ENCODE measurements at regions not wholly inside any gene's neighbourhood (a gene's known extent, or its start where the extent isn't known, plus 50 kb on each side); places are given as distances from the start of the nearest gene placed in this dataset.

DNA sequence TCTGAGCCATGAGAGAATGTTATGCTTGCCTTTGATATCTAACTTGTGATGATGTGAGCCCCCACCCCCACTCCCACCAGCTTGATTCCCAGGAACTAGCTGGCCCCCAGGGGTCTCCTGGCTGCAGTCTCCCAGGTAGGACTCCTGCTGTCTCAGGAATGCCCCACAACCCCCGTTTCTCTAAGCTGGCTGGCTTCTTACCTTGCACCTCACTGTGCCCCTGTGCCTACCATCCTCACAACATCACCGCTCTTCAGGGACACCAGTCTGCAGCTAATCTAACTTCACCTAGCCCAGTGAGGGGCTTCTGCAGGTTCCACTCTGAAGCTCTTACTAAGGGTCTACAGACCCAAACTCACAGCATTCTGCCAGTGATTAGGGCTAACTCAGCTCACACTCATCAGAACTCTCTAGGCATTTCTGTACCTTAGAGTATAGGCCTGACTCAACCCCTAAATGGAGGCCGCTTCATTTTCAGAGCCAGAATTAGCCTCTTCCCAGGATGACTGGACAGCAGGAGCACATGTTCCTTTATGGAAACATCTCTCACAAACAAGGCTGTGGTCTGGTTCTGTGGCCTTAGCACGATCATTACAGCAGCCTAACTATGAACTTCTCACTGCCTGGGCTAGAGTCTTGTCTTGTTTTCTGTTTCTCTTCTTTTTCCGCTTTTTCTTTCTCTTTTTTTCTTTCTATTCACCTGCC is 72.8 kb upstream of the IFNG-AS1 start:
- Histone ChIP-seq H3K27ac (ENCODE audit: extremely low read depth, low read depth, low read length) (no peak overlapping the region), H3K4me3 (ENCODE audit: low read depth, low read length) (no peak overlapping the region), H3K9me3 (ENCODE audit: control insufficient read depth, insufficient read depth, low read depth, low read length) (no peaks in the 10 kb centered on the region), H3K36me3 (ENCODE audit: control insufficient read depth in 2 of 2, insufficient read depth in 1 of 2, low read length in 2 of 2) (no peaks in the 10 kb centered on the region), H3K4me1 (ENCODE audit: control insufficient read depth, insufficient read depth, low read length) (no peaks in the 10 kb centered on the region; the same call in 1 of the 2 replicates)
- ChIA-PET CTCF (interaction anchor here (0.9 kb wide), 1 partner anchor 22 kb away, joined by 3 read pairs; no protein-coding TSS in a partner anchor), POLR2A (no interaction called here)
- peak; percentile 25; the same call in 1 of the 2 replicates for TF ChIP-seq GLIS1 (tag by site-specific recombination; IDR thresholded peaks at IDR 0.05)
- TF ChIP-seq, protein P1, sequence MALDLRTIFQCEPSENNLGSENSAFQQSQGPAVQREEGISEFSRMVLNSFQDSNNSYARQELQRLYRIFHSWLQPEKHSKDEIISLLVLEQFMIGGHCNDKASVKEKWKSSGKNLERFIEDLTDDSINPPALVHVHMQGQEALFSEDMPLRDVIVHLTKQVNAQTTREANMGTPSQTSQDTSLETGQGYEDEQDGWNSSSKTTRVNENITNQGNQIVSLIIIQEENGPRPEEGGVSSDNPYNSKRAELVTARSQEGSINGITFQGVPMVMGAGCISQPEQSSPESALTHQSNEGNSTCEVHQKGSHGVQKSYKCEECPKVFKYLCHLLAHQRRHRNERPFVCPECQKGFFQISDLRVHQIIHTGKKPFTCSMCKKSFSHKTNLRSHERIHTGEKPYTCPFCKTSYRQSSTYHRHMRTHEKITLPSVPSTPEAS (tag by site-specific recombination; IDR thresholded peaks at IDR 0.05), result no peak
- no peak for TF ChIP-seq ZNF426 (tag by site-specific recombination; IDR thresholded peaks at IDR 0.05)
- no peak for TF ChIP-seq ZNF23 (tag by site-specific recombination; IDR thresholded peaks at IDR 0.05; ENCODE audit: borderline replicate concordance)
- TF ChIP-seq, protein P2, sequence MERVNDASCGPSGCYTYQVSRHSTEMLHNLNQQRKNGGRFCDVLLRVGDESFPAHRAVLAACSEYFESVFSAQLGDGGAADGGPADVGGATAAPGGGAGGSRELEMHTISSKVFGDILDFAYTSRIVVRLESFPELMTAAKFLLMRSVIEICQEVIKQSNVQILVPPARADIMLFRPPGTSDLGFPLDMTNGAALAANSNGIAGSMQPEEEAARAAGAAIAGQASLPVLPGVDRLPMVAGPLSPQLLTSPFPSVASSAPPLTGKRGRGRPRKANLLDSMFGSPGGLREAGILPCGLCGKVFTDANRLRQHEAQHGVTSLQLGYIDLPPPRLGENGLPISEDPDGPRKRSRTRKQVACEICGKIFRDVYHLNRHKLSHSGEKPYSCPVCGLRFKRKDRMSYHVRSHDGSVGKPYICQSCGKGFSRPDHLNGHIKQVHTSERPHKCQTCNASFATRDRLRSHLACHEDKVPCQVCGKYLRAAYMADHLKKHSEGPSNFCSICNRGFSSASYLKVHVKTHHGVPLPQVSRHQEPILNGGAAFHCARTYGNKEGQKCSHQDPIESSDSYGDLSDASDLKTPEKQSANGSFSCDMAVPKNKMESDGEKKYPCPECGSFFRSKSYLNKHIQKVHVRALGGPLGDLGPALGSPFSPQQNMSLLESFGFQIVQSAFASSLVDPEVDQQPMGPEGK (tag by site-specific recombination; IDR thresholded peaks at IDR 0.05), result no peak
- TF ChIP-seq, protein P3, sequence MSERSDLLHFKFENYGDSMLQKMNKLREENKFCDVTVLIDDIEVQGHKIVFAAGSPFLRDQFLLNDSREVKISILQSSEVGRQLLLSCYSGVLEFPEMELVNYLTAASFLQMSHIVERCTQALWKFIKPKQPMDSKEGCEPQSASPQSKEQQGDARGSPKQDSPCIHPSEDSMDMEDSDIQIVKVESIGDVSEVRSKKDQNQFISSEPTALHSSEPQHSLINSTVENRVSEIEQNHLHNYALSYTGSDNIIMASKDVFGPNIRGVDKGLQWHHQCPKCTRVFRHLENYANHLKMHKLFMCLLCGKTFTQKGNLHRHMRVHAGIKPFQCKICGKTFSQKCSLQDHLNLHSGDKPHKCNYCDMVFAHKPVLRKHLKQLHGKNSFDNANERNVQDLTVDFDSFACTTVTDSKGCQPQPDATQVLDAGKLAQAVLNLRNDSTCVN (tag by site-specific recombination; optimal IDR thresholded peaks at IDR 0.05), result no peak
- TF ChIP-seq ZNF211 (tag by site-specific recombination; IDR thresholded peaks at IDR 0.05; ENCODE audit: low read depth), result no peak
- TF ChIP-seq, protein P4, sequence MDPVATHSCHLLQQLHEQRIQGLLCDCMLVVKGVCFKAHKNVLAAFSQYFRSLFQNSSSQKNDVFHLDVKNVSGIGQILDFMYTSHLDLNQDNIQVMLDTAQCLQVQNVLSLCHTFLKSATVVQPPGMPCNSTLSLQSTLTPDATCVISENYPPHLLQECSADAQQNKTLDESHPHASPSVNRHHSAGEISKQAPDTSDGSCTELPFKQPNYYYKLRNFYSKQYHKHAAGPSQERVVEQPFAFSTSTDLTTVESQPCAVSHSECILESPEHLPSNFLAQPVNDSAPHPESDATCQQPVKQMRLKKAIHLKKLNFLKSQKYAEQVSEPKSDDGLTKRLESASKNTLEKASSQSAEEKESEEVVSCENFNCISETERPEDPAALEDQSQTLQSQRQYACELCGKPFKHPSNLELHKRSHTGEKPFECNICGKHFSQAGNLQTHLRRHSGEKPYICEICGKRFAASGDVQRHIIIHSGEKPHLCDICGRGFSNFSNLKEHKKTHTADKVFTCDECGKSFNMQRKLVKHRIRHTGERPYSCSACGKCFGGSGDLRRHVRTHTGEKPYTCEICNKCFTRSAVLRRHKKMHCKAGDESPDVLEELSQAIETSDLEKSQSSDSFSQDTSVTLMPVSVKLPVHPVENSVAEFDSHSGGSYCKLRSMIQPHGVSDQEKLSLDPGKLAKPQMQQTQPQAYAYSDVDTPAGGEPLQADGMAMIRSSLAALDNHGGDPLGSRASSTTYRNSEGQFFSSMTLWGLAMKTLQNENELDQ (tag by site-specific recombination; IDR thresholded peaks at IDR 0.05; ENCODE audit: low read depth), result no peak

DNA sequence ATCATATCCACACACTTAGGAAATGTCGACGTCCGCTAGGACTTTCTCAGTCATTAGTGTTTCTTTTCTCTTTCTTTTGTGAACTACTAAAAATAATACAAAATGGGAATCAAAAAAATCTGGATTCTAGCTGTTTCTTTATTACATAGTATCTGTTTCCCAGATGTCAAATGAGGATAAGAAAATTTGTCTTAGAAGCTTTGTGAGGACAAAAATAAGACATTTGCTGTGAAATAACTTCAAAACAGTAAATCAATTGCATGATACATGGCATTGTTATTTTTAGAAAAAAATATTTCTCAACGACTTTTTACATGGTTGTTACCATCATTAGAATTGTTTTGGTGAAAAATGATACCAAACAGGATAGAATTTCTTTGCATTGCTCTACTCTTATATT is 71.4 kb upstream of the IFNG-AS1 start:
- Histone ChIP-seq H3K36me3 (ENCODE audit: control insufficient read depth in 2 of 2, insufficient read depth in 1 of 2, low read length in 2 of 2) (no peaks in the 10 kb centered on the region), H3K27ac (ENCODE audit: extremely low read depth, low read depth, low read length) (no peak overlapping the region), H3K4me1 (ENCODE audit: control insufficient read depth, insufficient read depth, low read length) (no peaks in the 10 kb centered on the region; the same call in 1 of the 2 replicates), H3K9me3 (ENCODE audit: control insufficient read depth, insufficient read depth, low read depth, low read length) (no peaks in the 10 kb centered on the region), H3K4me3 (ENCODE audit: low read depth, low read length) (no peak overlapping the region)
- POLR2A ChIA-PET, result no interaction called here
- CTCF ChIA-PET, result interaction anchor here (0.6 to 1.5 kb wide), 3 partner anchors 9 to 547 kb away, joined by 3 read pairs; no protein-coding TSS in a partner anchor
- TF ChIP-seq ZNF391 (tag by site-specific recombination; IDR thresholded peaks at IDR 0.05; ENCODE audit: borderline replicate concordance, low read depth) (no peak), MEIS1 (CRISPR knock-in tag; IDR thresholded peaks at IDR 0.05; ENCODE audit: borderline replicate concordance) (no peak), ZNF2 (tag by site-specific recombination; IDR thresholded peaks at IDR 0.05) (no peak), GLI2 (tag by site-specific recombination; IDR thresholded peaks at IDR 0.05; ENCODE audit: borderline replicate concordance, low read depth) (no peak), ZNF202 (tag by site-specific recombination; IDR thresholded peaks at IDR 0.05; ENCODE audit: borderline replicate concordance) (no peak), ZNF621 (tag by site-specific recombination; IDR thresholded peaks at IDR 0.05) (no peak), ZFP37 (tag by site-specific recombination; IDR thresholded peaks at IDR 0.05) (no peak), SETDB1 (IDR thresholded peaks at IDR 0.05; ENCODE audit: insufficient read length, low read length) (no peak)
- TF ChIP-seq, protein P5, sequence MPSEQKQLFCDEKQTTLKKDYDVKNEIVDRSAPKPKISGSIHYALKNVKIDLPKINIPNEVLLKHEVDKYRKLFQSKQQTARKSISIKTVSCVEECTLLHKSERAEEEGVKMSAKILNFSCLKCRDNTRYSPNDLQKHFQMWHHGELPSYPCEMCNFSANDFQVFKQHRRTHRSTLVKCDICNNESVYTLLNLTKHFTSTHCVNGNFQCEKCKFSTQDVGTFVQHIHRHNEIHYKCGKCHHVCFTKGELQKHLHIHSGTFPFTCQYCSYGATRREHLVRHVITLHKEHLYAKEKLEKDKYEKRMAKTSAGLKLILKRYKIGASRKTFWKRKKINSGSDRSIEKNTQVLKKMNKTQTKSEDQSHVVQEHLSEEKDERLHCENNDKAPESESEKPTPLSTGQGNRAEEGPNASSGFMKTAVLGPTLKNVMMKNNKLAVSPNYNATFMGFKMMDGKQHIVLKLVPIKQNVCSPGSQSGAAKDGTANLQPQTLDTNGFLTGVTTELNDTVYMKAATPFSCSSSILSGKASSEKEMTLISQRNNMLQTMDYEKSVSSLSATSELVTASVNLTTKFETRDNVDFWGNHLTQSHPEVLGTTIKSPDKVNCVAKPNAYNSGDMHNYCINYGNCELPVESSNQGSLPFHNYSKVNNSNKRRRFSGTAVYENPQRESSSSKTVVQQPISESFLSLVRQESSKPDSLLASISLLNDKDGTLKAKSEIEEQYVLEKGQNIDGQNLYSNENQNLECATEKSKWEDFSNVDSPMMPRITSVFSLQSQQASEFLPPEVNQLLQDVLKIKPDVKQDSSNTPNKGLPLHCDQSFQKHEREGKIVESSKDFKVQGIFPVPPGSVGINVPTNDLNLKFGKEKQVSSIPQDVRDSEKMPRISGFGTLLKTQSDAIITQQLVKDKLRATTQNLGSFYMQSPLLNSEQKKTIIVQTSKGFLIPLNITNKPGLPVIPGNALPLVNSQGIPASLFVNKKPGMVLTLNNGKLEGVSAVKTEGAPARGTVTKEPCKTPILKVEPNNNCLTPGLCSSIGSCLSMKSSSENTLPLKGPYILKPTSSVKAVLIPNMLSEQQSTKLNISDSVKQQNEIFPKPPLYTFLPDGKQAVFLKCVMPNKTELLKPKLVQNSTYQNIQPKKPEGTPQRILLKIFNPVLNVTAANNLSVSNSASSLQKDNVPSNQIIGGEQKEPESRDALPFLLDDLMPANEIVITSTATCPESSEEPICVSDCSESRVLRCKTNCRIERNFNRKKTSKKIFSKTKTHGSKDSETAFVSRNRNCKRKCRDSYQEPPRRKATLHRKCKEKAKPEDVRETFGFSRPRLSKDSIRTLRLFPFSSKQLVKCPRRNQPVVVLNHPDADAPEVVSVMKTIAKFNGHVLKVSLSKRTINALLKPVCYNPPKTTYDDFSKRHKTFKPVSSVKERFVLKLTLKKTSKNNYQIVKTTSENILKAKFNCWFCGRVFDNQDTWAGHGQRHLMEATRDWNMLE (tag by site-specific recombination; conservative IDR thresholded peaks at IDR 0.05; ENCODE audit: low read depth), result no peak

Measured in HEK293 (cell line).